ENCODE measurements at regions not wholly inside any gene's neighbourhood (a gene's known extent, or its start where the extent isn't known, plus 50 kb on each side); places are given as distances from the start of the nearest gene placed in this dataset.
"Not testable (repeated sequence)": the region's sequence is repeated elsewhere in the genome, so short reads cannot be mapped to it uniquely, and the experiment has no call there.

DNA sequence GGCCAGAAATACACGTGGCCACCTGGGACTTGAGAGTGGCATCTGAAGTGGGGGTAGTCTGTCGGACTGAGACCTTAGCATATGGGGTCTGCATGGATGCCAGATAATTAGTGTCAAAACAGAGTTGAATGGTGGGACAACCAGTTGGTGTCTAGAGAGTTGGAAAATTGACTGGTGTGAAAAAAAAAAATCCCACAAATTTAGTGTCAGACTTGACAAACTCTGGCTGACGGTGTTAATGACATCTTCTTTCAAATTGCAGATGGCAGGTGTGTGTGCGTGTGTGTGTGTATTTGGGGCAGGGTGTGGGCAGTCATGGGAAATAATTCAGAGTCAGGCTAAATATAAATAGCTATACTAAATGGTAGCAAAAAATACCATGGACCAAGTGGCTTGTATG, 365.4 kb upstream of the RGPD4 start:
- DNase-seq (ENCODE audit: low read depth): no peak

DNA sequence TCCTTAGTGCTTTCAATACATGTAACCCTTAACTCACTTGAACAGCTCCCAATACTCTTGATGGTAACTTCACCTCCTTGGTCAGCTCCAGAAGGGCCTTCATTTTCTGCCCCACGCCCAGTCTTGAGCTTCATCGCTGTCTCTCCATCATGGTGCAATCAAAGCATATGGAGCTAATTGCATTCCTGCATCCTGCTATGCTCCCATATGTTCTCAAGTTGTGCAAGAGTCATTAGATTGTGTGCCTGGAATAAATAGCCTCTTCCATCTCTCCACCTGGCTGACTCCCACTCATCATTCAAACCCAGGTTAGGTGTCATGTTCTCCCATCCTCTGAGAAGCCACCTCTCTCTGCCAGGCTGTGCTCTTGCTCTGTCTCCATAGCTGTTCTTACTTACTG, 364.5 kb upstream of the RGPD4 start:
- no peak for DNase-seq (ENCODE audit: low read depth)

DNA sequence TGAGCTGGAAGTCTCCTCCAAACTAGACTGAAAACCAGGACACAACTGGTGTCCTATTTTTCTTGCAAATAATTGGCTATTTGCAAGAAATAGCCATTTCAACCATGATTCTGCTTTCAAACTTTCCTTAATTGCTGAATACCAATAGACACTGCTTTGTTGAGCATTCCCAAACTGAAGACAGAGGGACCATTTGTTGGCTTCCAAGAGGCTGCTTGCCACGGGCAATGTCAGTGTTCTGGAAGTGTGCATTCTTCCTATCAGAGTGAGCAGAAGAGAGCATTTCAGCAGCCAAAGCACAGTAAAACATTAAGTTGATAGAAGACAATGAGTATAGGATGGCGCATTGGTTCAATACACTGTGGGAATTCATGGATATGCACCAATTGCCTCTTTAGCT, 360.5 kb upstream of the RGPD4 start:
- DNase-seq (ENCODE audit: low read depth): no peak

DNA sequence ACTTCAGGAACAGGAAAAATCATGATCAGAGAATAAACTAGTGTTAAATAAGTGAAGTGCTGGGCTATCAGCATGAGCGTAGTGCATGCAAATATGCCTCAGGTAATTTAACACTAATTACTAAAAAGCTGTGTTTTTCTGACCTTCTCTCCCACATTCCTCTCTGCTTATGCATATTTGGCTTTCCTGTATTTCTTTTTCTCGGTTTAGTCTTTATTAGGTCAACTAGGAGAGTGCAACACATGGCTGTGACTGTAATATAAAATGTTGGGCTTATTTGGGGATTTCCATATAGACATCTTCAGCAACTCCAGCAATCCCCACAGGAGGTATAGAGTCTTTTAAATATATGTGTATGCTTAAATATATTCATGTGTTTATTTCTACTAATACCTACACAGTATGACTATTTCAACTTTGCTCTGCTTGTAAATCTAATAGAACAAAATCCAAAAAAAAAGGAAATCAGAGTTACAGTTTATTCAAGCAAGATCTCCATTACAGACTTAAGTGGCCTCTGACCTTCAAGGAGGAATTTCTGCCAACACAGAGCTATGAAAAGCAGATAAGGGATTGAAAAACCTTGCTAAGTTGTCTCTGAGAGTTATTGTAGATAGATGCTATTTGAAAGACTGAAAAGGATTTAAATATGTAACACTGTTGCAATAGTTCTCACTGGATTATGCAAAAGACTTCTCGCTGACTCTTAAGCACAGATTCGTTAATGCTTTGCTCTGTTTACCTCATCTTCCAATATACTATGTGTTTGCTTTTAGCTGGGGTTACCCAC, 359.5 kb upstream of the RGPD4 start:
- no peak for DNase-seq (ENCODE audit: low read depth)

DNA sequence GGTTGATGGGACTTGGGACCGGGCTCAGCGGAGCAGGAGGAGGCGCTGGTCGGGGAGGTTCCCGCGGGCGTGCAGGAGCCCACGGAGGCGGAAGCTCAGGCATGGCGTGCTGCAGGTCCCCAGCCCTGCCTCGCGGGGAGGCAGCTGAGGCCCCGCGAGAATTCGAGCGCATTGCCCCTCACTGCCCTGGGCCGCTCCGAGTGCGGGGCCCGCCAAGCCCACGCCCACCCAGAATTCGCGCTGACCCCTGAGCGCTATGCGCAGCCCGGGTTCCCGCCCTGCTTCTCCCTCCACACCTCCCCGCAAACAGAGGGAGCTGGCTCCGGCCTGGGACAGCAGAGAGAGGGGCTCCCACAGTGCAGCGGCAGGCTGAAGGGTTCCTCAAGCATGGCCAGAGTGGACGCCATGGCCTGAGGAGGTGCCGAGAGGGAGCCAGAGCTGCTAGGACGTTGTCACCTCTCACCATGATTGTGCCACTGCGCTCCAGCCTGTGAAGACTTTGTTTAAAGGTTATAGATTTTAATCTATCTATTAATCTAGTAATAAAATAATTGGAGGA, 357.2 kb upstream of the RGPD4 start:
- no peak for DNase-seq (ENCODE audit: low read depth)

DNA sequence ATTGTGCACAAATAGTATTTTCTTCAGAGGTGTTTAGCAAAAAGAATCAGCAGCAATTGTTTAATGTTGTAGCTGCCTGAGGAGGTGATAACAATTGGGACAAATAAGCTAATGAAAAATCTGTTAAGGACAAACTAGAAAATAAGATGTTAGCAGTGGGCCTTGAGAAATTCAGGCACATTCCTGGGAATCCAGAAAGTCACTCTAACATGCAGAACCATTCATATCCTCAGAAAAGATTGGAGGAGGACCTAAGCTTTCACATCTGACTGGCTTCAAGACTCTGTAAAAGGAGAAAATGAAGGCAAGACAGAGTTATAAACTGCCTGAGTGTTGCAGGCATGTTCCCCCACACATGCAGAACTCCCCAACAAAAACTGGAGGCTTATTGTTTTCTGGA, 353.5 kb upstream of the RGPD4 start:
- DNase-seq (ENCODE audit: low read depth): no peak

DNA sequence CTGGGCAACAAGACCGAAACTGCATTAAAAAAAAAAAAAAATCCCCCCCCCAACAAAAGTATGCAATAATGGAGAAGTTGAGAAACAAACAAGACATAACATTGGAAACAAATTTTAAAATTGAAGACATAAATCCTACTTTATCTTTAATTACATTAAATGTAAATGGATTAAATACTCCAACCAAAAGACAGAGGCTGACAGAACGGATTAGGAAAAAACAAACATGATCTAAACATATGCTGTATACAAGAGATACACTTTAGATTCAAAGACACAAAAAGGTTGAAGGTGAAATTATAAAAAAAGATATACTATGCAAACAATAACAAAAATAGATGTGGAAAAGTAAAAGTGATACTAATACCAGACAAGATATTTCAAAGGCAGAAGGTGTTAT, 350.8 kb upstream of the RGPD4 start:
- DNase-seq (ENCODE audit: low read depth): no peak

DNA sequence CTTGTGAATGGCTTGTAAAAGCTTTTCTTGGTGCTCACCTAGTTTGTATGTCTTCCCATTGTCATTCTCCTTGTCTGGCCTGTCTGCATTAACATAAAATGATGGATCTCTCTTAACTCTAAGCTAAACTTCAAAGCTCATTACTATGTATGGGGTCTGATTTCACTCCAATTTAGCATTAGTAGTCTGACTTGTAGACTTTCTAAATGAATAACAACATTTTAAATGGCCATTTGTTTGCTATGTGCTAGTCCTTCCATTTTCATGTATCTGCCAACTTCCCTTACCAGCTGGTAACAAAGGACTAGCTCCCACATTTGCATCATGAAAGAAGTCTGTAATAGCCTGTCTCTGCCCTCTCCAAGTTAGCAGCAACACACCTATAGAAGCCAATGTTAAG, 324.2 kb upstream of the RGPD4 start:
- DNase-seq (ENCODE audit: low read depth): no peak

DNA sequence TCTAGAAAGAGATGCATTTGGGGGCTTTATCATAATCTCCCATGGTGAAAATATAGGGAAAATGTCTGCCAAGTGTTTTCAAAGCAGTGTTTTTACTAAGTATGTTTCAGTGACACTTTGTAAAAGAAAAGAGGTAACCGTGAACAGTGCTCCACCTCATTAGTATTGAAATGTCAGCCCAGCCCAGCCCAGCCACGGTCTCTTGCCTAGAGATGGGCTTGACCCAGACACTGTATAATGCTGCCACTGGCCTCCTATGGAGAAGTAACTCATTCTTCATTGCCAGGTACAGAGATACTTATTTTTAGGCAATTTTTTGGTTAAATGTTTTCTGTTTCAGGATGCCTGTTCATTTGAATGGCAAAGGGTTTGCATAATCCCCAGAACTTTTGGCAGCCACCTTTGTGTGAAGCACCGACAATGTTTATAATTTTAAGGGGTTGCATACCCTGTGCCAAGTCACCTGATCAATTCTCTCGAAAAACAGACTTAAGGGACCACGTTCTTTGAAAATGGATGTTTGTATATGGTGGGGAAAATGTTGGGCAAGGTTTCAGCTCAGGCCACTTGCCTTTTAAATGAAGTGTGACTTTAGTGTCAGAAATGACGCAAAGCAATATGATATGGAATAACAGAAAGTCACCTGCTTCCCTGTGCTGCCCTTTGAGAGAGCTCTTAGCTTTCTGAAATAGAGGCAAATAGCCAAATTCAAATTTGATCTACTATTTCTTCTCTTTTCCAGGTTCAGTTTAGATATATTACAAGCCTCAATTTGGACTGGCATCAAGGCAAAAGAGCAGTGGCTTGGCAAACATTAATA, 314.5 kb upstream of the RGPD4 start:
- no peak for DNase-seq (ENCODE audit: low read depth)

DNA sequence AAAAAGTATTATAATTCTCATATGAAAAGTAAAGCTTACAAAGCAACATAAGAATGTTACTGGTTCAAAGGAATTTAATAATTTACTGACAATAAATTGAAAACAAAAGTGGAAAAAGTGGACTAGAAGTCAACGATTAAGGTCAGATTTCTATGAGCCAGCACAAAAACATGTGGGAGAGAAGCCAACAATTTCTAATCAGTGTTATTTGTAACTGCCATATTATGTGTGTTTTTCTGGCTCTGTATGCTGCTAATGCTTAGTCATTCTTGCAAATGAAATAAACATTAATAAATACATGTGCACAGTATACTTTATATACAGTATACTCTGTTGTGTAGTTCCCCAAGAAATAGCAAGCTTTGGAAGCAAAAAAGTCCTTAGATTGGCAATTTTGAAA, 301.3 kb upstream of the RGPD4 start:
- no peak for DNase-seq (ENCODE audit: low read depth)

DNA sequence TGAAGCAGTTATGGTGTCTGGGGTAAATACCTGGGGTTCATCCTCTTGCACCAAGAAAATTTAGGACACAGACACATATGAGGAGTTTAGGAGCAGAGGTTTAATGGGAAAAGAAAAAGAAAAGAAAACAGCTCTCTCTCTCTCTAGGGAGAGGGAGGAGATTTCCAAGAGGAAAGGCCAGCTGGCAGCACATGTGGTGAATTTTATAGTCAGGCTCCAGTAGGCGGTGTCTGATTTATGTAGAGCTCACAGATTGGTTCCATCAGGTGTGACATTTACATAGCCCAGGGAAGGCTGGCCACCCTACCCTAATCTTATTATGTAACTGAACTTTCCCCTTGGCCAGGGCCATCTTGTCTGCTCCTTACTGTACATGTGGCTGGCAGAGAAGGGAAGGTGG, 297.5 kb upstream of the RGPD4 start:
- no peak for DNase-seq (ENCODE audit: low read depth)

DNA sequence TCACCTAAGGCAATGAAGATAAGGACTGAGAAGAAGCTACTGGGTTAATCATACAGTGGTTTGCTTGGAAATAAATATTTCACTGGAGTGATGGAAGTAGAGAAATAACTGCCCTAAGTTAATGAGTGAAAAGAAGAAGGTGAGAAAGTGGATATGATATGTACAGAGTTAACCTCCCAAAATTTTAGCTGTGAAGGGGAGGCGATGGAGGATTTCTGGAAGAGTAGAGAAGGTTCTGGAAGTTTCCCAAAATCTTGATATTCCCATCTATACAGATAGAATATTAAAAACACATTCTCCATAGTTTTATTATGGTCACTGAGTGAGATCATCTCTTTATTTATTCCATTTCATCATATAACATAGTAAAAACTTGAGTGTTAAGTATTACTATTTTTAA, 296.6 kb upstream of the RGPD4 start:
- DNase-seq (ENCODE audit: low read depth): no peak

DNA sequence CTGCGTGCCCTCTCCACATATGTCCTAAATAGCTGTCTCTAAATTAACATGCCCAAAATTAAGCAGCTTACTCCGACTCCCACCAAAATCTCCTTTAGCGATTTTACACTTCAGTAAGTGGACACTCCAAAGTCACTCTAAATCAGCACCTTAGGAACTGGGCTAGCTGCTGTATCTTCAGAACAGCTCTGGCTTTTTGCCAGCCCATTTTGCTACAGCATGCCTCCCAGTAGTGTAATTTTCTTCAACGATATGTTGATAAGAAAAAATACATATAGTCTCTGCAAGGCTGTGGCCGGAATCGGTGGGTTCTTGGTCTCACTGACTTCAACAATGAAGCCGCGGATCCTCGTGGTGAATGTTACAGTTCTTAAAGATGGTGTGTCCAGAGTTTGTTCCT, 291.8 kb upstream of the RGPD4 start:
- DNase-seq (ENCODE audit: low read depth): no peak

DNA sequence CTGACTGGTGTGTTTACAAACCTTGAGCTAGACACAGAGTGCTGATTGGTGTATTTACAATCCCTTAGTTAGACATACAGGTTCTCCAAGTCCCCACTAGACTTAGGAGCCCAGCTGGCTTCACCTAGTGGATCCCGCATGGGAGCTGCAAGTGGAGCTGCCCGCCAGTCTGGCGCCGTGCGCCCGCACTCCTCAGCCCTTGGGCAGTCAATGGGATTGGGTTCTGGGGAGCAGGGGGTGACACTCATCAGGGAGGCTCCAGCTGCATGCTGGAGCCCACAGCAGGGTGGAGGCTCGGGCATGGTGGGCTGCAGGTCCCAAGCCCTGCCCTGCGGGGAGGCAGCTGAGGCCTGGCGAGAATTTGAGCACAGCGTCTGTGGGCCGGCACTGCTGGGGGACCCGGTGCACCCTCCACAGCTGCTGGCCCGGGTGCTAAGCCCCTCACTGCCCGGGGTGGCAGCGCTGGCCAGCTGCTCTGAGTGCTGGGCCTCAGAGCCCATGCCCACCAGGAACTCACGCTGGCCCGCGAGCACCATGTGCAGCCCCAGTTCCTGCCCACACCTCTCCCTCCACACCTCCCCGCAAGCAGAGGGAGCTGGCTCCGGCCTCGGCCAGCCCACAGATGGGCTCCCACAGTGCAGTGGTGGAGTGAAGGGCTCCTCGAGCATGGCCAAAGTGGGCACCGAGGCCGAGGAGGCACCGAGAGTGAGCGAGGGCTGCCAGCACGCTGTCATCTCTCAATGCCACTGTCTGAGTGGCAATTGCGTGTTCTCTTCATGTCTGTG, 290.6 kb upstream of the RGPD4 start:
- not testable (repeated sequence) for DNase-seq (ENCODE audit: low read depth)

DNA sequence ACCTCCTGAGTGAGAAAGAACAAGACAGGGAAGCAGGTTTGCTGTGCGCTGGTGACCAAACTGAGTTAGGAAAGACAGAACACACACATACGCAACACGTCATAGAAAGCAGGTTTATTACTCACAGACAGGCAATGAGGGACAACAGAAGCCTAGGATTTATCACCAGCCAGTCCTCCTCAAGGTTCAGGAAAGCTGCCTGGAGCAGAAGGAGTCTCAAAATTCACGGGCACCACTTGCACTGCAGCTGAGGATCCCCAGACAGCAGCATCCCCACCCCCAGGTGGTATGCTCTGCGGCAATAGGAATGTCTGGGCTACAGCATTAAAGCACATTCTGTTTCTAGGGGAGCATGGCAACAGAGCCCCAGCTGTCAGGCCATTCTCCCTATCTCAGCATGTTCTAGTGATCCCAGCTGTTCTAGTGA, 284.4 kb upstream of the RGPD4 start:
- no peak for DNase-seq (ENCODE audit: low read depth)

DNA sequence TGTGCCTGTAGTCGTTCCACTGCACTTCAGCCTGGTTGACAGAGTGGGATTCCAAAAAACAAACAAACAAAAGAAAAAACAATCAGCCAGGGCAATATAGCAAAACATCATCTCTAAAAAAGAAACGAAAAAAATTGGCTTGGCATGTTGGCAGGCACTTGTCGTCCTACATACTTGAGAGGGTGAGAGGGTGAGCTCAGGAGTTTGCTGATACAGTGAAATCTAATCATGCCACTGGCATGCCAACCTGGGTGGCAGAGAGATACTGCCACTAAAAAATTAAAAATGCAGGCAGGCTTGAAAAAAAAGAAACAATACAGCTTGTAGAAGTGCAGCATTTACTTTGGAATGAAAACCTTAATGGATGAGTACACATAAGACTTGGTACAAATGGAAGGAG, 282.9 kb upstream of the RGPD4 start:
- DNase-seq (ENCODE audit: low read depth): no peak

DNA sequence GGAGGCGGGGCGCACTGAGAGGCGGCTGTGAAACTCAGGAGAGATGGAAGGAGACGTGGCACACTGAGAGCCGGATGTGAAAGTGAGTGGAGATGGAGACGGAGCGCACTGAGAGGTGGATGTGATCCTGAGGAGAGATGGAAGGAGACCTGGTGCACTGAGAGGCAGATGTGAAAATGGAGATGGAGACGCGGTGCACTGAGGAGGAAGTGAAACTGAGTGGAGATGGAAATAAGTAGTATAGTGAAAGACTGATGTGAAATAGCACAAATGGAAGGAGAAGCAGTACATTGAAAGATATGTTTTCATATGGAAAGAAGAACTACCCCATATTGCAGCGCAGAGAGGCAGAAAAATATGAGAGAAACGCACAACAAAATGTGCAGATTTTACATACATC, 281.6 kb upstream of the RGPD4 start:
- DNase-seq (ENCODE audit: low read depth): no peak

DNA sequence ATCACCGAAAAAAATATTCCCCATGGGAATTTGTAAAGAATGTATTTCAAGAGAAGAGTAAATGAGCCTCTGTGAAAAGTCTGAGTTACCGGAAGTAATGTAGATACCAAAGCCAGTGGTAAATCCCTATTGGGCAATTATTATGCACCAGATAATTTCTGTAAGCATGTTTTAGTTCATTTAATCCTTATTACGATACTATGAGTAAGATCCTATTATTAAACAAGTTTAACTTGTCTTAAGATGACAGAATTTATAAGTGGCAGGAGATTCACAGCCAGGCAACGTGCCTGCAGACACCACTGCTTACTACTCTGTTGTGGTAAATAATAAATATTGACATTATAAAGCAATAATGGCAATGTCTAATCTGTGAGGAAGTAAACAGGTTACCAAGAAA, 280.8 kb upstream of the RGPD4 start:
- no peak for DNase-seq (ENCODE audit: low read depth)

DNA sequence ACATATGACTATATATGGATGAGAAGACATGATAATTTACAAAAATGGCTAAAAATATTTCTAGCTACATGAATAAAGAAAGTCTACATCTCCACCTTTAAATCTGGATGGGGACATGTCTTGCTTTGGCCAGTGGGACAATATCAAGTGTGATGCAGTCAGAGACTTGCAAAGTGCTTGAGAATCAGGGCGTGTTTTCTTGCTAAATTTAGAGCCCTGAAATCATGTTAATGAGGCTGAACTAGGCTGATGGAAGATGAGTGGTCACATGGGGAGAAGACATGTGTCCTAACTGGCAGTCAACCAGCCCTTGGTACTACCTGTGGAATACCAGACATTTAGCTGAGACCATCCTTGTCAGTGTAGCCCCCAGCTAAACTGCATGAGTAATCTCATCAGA, 278.5 kb upstream of the RGPD4 start:
- DNase-seq (ENCODE audit: low read depth): no peak

DNA sequence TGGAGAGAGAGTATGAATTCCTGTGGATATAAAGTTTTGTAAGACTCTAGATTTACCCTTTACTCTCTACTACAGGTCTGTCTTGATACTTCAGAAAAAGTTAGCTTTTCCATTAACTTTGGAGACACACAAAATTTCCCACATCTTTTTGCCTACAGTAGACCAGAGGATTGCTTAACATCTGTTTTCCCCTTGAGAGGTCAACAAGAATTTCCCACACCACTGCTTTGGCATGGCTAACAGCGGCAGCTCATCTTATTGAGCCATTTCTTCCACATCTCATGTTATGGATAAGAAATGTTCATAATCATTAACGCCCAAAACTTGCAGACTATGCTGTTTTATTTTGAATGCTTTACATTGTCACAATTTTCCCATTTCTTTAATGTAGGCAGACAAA, 273.6 kb upstream of the RGPD4 start:
- no peak for DNase-seq (ENCODE audit: low read depth)

DNA sequence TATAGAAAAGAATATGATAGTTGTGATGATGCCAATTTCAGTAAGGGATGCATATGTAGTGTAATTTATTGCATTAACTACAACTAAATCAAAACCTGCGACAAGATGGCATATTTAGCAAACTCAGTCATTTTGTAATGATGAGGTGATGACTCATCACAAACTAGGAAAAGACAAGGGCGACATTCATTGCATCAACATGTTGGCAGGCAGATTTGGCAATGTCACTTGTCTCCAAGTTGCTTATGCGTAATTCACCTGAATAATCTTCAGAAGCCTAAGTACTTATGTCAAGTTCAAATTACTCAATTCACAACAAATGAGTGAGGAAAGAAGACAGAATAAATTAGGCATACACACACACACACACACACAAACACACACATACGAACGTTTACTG, 273.2 kb upstream of the RGPD4 start:
- DNase-seq (ENCODE audit: low read depth): no peak

DNA sequence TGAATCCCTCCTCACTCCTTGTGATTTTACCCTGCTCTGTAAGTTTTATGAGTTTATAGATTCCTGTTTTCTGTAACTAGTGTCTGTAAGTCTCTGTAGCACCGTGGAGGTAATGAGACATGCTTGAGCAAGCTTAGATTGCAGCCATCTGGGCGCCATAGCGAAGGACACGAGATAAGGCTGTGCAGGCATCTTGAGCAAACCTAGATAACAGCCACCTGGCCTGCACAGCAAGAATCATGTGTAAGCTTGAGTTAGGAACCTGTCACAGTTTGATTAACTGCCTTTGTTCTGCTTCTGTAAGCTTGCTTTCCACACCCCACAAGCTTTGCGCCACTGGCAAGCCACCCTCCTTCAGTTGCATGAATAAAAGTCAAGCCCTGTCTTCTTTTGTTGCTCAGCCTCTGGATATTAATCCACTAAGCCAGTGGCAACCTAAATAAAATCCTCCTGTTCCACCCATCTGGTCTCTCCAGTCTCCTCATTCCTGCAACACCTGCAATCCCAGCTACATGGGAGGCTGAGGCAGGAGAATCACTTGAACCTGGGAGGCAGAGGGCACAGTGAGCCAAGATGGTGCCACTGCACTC, 270.6 kb upstream of the RGPD4 start:
- no peak for DNase-seq (ENCODE audit: low read depth)
